Activated CD4-positive, alpha-beta T cell treated with anti-CD3 and anti-CD28 coated beads, Interleukin-2, Interleukin-6, amounts not matched to agents 100 ng/mL and 50 ng/mL, durations not matched to agents 16 hours and 8 hours (primary cell): ENCODE measurements at regions not wholly inside any gene's neighbourhood (a gene's known extent, or its start where the extent isn't known, plus 50 kb on each side); places are given as distances from the start of the nearest gene placed in this dataset.
"Not testable (repeated sequence)": the region's sequence is repeated elsewhere in the genome, so short reads cannot be mapped to it uniquely, and the experiment has no call there.

Experiments
- DNase-seq: peaks from one replicate; pipeline ENCODE4 v3.0.0-alpha.2; 2020

DNA sequence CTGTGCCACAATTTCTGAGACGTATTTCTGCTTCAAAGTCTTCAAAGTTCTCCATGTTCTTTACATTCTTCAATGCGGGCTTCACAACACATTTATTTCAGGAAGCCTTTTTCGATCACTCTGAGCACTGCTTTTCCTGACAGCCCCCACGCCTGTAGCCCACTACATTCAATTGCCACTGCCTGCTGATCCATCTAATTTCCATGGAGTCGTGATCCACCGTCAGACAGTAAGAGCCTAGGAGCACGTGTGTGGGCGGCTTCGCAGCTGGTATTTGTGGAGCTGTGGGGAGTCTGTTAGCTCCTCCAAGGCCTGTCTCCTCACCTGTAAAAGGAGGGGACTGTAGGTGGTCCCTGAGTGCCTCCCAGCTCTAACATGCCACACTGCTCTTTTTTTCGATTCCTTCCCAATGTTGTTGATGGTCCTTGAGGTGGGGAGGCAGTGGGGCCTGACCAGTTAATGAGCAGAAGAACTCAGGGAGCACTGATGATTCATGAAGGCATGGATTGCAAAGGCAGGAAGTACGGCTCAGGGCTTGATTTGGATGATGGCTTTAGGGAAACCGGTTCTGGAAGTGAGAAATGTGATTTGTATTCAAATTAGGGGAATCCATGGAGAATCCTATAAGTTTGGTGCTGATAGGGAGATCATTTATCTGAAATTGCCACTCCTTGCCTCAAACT lies 401.1 kb upstream of the PODXL start:
- DNase-seq: no peak

DNA sequence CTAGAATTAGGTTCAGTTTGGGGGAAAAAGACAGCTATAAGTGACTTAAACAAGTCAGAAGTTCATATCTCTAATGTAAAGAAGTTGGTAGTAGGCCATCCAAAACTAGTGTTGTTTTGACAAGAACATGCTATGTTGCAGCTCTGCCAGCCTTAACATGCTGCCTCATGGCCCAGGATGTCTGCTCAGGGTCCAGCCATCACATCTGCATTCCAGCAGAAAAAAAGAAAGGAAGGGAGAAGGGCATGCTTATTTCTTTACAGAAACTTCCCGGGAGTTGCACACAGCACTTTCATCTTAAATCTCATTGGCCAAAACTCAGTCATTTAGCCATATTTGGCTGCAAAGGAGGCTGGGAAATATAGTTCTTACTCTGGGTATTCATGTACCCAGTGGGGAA lies 400.4 kb upstream of the PODXL start:
- DNase-seq: no peak

DNA sequence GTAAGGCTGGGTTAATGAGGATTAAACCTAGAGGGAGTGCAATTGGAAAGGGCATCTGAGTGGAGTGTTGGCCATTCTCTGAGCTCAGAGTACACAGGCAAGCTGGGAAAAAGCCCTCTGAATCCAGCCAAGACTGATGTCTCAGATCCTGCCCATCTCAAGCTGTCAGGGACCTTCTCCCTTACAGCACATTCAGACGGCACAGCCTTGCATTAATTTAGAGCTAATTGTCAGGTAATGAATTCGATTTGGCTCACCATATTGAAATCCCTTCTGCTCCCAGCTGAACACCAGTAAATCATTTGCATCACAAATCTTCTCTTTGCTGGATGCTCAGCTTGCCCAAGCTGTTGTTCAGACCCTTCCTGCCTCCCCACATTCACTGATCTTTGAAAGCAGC lies 399.3 kb upstream of the PODXL start:
- DNase-seq: no peak

DNA sequence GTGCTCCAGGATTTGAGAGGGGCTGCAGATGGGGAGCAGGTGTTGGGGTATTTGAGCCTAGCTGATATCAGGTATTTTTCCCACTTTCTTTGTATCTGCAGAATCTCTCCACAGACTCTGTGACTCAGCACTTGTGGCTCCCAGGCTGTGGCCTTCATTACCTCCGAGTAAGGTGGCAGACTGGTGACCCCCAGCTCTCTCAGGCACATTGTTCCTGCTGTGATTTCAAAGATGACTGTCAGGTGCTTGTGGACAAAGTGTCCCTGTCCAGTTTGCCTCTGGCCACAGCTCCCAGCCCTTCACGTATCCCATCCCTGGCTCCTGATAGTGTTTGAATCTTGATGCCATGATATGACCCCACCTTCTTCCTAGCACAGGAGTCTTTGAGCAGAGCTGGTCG lies 396.8 kb upstream of the PODXL start:
- DNase-seq: no peak

DNA sequence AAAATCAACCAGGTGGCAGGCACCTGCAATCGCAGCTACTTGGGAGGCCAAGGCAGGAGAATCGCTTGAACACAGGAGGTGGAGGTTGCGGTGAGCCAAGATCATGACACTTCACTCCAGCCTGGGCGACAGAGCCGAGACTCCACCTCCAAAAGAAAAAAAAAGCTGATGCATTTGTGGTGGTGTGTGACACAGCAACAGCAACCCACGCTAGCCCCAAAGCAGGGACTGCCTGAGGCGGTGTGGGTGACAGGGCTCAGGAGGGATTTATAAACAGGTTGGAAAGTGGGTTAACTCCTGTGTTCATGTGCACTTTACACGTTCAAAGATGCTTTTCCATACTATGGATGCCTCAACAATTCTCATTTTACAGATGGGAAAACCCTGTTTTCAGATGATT lies 395.9 kb upstream of the PODXL start:
- DNase-seq: no peak

DNA sequence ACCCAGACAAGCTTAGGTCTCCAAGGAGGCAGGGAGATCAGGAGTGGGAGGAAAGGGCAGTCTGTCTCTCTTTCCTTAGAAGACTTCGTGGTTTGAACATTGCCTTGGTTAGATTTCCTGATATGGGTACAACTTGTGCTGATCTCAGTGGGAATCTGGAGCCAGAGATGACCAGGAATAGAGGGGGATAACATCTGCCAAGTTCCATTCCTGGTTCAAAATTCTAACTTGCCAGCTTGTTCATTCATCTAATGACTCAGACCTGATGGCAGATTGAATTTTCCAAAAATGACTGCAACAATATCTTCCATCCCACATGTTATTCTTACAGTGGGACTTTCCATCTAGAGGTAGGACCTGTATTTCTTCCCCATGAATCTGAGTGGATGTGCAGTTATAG lies 394.3 kb upstream of the PODXL start:
- no peak for DNase-seq

DNA sequence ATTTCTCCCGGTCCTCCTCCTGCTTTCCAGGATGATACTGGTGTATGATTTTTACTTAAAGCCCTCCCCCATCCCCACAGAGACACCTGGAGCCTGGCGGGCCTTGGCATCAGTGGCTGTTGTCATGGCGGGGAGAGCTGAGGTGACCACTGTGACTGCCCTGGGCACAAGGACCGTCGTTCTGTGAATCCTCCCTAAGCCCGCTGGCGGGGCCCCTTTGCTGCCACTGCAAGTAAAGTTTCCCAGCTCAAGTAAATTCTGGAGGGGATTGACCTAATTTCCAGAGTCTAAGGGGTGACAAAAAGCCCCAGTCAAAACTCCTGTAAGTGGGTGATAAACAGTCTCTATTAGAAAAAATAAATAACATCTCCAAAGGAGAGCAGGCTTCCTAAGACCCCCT lies 393.2 kb upstream of the PODXL start:
- DNase-seq: no peak

DNA sequence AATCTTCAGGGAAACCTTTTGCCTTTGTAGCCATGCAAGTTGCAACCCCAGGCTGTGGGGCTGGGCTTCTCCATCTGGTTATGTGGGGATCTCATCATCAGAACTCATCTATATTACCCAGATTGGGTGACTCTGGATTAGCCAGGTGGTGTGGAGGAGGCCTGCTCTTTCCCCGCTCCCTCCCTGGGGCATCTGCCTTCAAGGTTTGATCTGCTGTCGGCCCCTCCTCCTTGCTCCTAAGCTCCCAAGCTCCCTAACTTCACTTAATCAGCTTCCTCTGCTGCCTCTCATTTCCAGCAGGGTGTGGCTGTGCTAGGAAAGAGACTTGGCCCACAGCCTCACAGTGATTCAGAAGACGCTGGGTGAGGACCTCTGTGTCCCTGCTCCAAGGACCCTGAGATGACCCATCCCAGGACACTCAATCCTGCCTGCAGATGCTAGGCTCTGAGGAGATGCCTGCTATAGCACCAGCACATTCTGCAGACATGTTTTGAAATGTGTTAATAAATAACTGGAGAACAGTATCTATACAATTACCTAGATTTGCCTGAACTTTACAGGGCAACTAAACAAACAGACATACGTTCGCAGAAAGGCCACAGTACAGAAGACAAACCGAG lies 392.1 kb upstream of the PODXL start:
- no peak for DNase-seq

DNA sequence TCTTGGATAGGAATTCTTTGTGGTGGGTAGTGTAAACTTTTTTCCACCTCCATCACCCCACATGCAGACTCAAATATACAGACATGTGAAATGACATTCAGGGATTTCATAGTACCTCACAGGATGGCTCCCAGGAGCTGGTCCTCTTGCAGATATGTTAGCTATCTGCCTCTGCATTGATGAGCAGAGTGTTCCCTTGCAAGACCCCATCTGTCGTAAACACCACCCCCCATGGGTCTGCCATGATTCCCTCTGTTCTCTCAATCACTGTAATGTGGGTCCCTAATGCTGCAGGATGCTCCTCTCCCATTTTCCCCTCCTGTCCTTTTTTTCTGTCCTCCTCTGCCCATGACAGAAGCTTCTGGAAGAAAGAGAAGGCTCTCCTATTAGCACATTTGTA lies 391.2 kb upstream of the PODXL start:
- no peak for DNase-seq

DNA sequence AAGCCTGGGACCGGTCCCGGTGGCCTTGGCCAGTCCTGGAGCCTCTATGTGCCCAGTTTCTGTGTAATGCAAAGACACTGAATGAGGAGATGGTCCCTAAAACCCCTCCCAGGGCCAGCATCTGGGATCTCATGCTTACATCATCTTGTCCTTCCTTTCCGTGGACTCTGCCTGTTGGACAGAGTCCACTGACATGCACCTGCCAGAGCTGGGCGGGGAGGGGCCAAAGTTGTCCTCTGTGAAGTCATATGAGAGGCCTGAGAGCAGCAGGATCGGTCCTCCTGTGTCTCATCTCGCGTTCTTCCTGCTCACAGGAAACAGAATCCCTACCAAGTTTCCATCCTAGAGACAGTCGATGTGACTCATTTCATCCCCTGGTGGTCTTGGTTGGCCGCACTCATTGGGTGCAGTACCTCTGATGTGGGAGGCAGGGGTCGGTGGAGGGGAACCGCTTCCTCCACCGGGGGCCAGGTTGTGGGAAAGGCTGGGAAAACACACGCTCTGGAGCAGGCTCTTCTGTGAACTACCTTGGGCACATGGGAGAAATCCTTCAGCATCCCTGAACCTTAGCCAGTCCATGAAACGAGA lies 389.6 kb upstream of the PODXL start:
- no peak for DNase-seq

DNA sequence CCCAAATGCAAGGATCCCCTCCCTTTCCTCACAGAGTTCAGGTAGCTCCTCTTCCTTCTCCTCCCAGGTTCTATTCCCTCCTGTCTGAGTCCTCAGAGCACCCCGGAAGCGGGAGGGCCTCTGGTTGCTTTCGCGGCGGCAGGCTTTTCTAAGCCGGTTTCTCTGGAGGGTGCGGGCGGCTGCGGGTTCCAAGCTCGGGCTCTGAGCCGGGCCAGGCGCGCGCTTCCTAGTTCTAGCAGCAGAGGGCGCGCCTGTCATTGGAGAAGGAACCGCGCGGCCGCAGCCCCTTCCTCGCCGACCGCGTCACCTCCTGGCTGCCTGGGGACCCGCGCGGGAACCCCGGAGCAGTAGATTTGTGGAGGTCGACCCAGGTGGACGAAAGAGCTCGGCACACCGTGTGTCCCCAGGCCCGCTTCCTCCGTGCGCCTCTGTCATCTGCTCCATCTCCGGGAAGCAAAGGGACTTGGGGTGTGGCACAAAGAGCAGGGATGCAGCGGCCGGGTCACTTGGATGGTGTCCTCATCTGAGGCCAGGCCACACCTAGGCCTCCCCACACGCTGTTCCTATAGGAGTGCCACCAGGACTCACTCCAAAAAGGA lies 389.0 kb upstream of the PODXL start:
- peak; percentile 58 for DNase-seq

DNA sequence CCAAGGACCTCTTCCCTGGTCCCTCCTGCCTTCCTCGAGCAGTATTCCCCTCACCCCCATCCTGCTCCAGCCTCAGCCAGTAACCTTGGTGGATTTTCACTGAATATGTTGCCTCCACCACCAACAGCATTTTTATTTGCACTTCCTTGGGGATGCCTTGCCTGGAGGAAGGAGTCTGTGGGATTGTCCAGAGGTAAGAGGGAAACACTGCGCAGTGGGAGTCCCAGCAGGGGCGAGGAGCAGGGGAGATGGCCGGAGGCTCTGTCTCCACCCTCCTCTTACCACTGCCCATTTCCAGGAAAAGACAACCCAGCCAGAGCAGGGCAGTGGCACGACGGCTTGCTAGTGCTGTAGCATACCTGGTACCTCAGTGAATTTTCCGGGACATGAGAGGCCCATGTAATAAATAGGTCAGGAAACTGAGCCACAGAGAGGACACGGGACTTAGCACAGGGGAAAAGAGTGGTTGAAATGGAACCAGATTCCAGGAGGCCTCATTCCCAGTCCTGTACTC lies 388.2 kb upstream of the PODXL start:
- no peak for DNase-seq

DNA sequence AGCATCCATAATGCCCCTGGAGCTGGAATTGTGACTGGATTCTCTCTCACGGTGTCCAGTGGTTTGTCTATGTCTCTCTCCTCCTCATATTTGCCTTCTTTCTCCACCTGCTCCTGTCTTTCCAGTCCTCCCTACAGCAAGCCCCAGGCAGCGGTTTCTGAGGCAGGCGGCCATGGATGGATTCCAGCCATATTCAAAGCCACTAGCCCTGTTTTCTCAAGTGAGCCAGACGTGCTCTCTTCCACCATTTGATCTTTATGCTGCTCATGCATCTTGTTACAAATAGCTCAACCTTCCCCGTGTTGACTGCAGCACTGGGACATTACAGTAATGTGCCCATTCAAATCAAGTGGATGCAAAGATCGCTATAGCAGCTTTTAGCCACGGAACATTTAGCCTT lies 387.2 kb upstream of the PODXL start:
- DNase-seq: no peak

DNA sequence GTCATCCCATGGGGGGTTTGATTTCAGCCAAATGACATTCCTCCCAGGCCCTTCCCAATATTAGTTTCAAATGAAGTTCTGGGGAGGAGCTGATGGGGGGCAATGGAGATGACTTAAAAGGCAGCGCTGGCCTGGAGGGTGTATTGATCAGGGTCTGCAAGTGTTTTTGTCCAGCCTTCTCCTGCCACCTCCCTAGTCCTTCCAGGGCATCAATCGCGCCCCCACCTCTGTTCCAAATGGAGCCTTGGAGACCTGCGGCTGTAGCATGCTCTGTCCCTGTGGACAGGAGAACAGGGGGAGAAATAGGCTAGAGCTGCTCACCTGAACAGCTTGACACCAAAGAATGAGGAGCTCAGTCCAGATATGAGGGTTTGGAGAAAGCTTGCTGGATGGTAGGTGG lies 386.8 kb upstream of the PODXL start:
- no peak for DNase-seq

DNA sequence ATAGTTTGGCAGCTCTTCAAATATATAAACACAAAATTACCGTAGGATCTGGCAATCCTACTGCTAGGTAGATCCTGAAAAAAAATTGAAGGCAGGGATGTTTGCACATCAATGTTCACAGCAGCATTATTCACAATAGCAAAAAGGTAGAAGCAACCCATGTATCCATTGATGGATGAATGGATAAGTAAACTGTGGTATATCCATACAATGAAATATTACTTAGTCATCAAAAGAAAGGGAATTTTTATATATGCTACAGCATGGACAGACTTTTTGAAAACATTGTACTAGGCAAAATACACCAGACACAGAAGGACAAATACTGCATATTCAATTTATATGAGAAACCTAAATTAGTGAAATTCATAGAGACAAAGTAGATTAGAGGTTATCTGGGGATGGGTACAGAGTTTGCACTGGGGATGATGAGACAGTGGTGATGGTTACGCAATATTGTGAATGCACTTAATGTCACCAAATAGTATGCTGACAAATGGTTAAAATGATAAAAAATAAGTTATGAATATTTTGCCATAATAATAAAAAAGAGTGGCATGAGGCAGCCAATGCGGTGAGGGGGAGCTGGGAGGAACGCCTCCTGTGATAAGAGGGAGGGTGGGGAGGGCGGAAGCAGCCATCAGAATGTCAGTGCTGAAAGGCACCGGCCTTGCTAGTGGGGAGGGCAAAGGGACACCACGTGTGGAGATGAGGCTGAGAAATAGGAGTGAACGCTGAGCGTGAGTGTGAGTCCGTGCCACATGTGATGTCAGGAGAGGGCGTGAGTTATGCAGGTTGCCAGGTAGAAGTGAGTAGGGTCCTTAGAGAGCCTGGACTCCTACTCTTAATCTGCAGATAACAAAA lies 386.1 kb upstream of the PODXL start:
- no peak for DNase-seq

DNA sequence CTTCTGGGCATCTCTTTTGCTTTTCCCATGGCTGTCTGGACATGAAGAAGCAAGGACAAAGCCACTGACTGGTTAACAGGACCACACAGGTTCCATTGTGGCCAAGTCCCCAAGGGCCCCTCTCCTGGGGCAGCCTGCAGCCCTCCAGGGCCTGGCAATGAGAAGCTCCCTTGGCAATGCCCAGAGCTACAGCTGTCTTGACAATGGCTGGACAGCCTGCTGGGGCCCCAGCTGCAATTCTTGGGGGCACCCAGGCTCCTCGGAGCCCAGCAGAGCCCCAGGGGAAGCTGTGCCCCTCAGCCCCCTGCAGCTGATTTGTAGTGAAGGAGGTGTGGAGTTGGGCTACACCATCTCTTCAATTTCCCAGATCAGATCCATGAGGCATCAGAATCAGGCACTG lies 384.9 kb upstream of the PODXL start:
- no peak for DNase-seq

DNA sequence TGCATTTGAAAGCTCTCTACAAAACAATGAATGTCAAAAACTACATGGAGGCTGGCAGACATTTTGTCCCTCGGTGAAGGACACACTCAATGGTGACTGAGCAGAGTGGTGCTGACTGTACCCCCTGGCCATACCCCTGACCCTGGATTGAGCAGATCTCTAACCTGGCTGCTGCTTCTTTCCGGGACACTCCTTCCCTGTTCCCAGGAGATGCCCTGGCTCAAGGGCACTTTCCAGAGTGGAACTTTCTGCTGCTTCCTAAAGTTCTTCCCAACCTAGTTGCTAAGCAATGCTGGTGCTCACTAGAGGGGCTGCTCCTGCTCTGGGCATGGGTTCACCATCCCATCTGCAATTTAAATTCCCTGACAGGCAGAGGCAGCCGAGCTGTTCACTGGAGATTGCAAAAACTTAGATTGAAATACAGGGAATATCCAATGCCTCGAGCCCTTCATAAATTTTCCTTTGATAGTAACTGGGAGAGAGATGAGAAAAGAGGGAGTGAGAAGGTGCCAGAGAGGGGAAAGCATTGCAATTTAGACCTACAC lies 384.3 kb upstream of the PODXL start:
- no peak for DNase-seq

DNA sequence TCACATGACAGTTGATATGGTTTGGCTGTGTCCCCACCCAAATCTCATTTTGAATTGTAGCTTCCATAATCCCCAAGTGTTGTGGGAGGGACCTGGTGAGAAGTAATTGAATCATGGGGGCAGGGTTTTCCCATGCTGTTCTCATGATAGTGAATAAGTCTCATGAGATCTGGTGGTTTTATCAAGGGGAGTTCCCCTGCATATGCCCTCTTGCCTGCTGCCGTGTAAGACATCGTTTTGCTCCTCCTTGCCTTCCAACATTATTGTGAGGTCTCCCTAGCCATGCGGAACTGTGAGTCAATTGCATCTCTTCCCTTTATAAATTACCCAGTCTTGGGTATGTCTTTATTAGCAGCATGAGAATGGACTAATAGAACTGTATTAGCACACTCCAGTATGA lies 382.4 kb upstream of the PODXL start:
- not testable (repeated sequence) for DNase-seq

DNA sequence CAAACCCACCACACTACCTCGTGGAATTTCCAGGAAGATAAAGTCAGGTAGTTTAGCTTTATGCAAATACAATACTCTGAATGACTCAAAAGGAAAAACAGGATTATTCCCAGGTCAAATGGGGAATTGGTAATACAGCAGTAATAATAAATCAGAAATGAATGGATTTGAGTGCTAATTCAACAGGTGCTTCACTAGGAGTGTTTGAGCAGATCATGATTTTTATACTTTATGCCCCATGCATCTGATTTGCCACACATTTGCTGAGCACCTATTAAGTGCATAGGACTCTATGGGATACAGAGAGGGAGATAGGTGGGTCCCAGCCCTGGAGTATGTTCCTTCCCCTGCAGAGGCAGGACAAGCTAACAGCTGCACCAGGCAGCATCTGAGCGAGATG lies 381.4 kb upstream of the PODXL start:
- DNase-seq: no peak

DNA sequence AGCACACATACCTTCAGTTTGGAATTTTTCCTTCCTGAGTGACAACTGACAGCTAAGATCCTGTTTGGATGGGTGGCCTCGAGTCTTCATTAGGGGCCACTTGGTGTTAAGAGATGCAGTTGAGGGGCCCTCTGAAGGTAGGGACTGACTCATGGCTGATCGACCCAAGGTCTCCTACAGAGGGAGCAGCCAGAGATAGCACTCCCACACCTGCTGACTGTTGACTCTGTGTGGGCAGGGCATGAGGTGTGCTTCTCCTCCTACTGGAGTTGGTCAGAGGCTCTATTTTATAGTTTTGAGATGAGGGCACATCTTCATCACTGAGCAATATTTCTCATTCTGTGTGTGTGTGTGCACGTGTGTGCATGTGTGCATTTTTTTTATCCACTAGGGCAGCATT lies 378.8 kb upstream of the PODXL start:
- no peak for DNase-seq

DNA sequence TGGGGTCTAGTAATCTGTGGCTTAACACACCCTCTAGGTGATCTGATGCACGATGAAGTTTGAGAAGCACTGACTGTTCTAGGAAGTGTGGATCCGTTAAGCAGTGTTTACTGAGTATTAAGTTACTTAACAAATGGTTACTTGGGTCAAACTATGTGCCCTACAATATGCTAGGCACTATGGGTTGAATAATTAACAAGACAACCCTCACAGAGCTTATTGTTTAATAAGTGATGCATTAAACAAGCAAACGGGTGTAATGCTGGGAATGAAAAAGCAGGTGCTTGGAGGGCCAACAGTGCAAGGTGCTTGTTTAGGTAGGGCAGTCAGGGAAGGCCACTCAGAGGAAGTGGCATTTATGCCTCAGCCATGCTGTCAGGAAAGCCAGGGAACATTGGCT lies 378.0 kb upstream of the PODXL start:
- DNase-seq: no peak

DNA sequence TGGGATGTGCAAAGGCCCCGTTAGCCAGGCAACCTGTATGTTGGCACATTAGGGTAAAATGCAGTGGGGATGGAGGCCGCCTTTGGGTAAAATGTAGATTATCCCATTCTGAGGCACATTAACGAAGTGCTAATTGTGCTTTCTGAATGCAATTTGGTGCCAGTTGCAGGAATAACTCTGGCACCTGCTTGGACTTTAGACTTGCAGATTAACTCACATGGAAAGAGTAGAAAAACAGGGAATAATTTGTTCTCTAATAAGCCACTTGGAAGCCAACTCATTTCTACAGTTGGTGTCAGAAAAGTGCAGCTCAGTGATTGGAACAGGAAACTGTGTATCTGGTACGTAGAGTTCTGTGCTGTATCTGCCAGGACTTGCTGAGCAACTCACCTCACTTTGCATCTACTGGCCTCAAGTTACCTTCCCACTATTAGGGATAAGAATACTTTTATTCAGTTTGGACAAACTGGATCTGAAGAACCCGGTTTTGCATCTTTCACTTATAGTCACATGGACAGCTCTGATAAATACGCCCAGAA lies 377.4 kb upstream of the PODXL start:
- no peak for DNase-seq

DNA sequence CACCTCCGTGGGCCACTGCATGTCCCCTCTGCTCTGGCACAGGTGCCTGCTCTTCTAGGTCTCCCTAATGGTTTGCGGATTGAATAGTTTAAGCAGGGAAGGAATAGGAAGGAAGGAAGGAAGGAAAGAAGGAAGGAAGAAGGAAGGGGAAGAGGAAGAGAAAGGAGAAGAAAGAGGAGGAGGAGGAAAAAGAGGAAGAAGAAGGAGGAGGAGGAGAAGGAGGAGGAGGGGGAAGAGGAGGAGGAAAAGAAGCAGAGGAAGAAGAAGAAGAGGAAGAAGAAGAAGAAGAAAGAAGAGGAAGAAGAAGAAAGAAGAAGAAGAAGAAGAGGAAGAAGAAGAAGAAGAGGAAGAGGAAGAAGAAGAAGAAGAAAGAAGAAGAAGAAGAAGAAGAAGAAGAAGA lies 376.8 kb upstream of the PODXL start:
- not testable (repeated sequence) for DNase-seq
